Mesenchymal stem cell (in vitro differentiated cells and primary cell): ENCODE measurements at regions not wholly inside any gene's neighbourhood (a gene's known extent, or its start where the extent isn't known, plus 50 kb on each side); places are given as distances from the start of the nearest gene placed in this dataset.

ENCODE experiments used
- DNase-seq: peaks from one replicate; pipeline ENCODE4 v3.0.0-alpha.2; 2013
- H2AFZ ChIP-seq: one replicate; pipeline ENCODE4 v1.6.1; 2013; ENCODE audit warnings: low read depth, mild to moderate bottlenecking, control low read depth, inconsistent platforms, low read length, moderate library complexity
- H2AK5ac ChIP-seq: 2 replicates; pipeline ENCODE4 v1.6.1; 2013; ENCODE audit warnings: low read length, moderate library complexity, mild to moderate bottlenecking, inconsistent platforms; ENCODE audit not compliant: severe bottlenecking
- H2BK120ac ChIP-seq: one replicate; pipeline ENCODE4 v1.6.1; 2013; ENCODE audit warnings: low read depth, mild to moderate bottlenecking, inconsistent platforms, low read length, moderate library complexity
- H2BK12ac ChIP-seq, 2 experiments: one replicate each; pipeline ENCODE4 v1.6.1; 2013; ENCODE audit warnings: inconsistent platforms in 2 of 2, low read length in 2 of 2, mild to moderate bottlenecking in 2 of 2, moderate library complexity in 2 of 2, control low read depth in 1 of 2
- H2BK15ac ChIP-seq: one replicate; pipeline ENCODE4 v1.6.1; 2013; ENCODE audit warnings: mild to moderate bottlenecking, low read depth, inconsistent platforms; ENCODE audit not compliant: poor library complexity, severe bottlenecking
- H2BK5ac ChIP-seq: 2 replicates; pipeline ENCODE4 v1.6.1; 2013; ENCODE audit warnings: low read depth, mild to moderate bottlenecking, low read length, control low read depth, inconsistent platforms; ENCODE audit not compliant: poor library complexity, severe bottlenecking
- H3K14ac ChIP-seq, 2 experiments: one replicate each; pipeline ENCODE4 v1.6.1; 2013; ENCODE audit warnings: inconsistent platforms in 2 of 2, low read length in 2 of 2, control low read depth in 1 of 2, mild to moderate bottlenecking in 1 of 2, moderate library complexity in 1 of 2
- H3K18ac ChIP-seq, 2 experiments: one replicate each; pipeline ENCODE4 v1.6.1; 2013; ENCODE audit warnings: inconsistent platforms in 2 of 2, low read length in 2 of 2, control low read depth in 1 of 2, low read depth in 1 of 2, mild to moderate bottlenecking in 1 of 2
- H3K23ac ChIP-seq, 2 experiments: one replicate each; pipeline ENCODE4 v1.6.1; 2013; ENCODE audit warnings: inconsistent platforms in 2 of 2, low read length in 2 of 2, mild to moderate bottlenecking in 2 of 2, moderate library complexity in 2 of 2, control low read depth in 1 of 2
- H3K27ac ChIP-seq: 2 replicates; pipeline ENCODE4 v1.5.1; 2013; ENCODE audit warnings: mild to moderate bottlenecking, moderate library complexity, low read length, control low read depth, inconsistent platforms; ENCODE audit not compliant: poor library complexity, severe bottlenecking
- H3K27me3 ChIP-seq, 2 experiments: 2 replicates each; pipeline versions ENCODE4 v1.6.1 to v1.7.0; 2013; ENCODE audit warnings: low read length in 2 of 2, mild to moderate bottlenecking in 2 of 2, moderate library complexity in 2 of 2, control low read depth in 1 of 2, inconsistent platforms in 1 of 2; ENCODE audit not compliant: control insufficient read depth in 1 of 2, insufficient read depth in 1 of 2
- H3K36me3 ChIP-seq, 2 experiments: 2 replicates each; pipeline versions ENCODE4 v1.6.1 to v1.7.0; 2013; ENCODE audit warnings: low read length in 2 of 2, control low read depth in 1 of 2, inconsistent platforms in 1 of 2, low read depth in 1 of 2, mild to moderate bottlenecking in 1 of 2; ENCODE audit not compliant: insufficient read depth in 2 of 2, control insufficient read depth in 1 of 2
- H3K4ac ChIP-seq, 2 experiments: one replicate each; pipeline ENCODE4 v1.6.1; 2013; ENCODE audit warnings: inconsistent platforms in 2 of 2, low read length in 2 of 2, mild to moderate bottlenecking in 2 of 2, moderate library complexity in 2 of 2, control low read depth in 1 of 2, low read depth in 1 of 2
- H3K4me1 ChIP-seq: 2 replicates; pipeline ENCODE4 v1.6.1; 2013; ENCODE audit warnings: low read depth, low read length, control low read depth; ENCODE audit not compliant: control insufficient read depth, insufficient read depth
- H3K4me2 ChIP-seq: 2 replicates; pipeline ENCODE4 v1.6.1; 2013; ENCODE audit warnings: low read length, mild to moderate bottlenecking, inconsistent platforms; ENCODE audit not compliant: poor library complexity, severe bottlenecking
- H3K4me3 ChIP-seq, 2 experiments: 2 replicates each; pipeline versions ENCODE4 v1.5.1 to v1.7.0; 2013; ENCODE audit warnings: low read length in 2 of 2, mild to moderate bottlenecking in 2 of 2, control low read depth in 1 of 2, low read depth in 1 of 2; ENCODE audit not compliant: insufficient read depth in 1 of 2
- H3K79me1 ChIP-seq: replicated peaks from 2 replicates; pipeline ENCODE4 v1.6.1; 2013; ENCODE audit warnings: mild to moderate bottlenecking, control low read depth, low read length, inconsistent platforms; ENCODE audit not compliant: poor library complexity, severe bottlenecking
- H3K9ac ChIP-seq: 2 replicates; pipeline ENCODE4 v1.7.0; 2013; ENCODE audit warnings: mild to moderate bottlenecking, low read length, moderate library complexity
- H3K9me3 ChIP-seq: 2 replicates; pipeline ENCODE4 v1.7.0; 2013; ENCODE audit warnings: mild to moderate bottlenecking, low read length; ENCODE audit not compliant: control insufficient read depth
- H4K8ac ChIP-seq: one replicate; pipeline ENCODE4 v1.6.1; 2013; ENCODE audit warnings: inconsistent platforms, mild to moderate bottlenecking, low read length, moderate library complexity
- H4K91ac ChIP-seq: one replicate; pipeline ENCODE4 v1.6.1; 2013; ENCODE audit warnings: mild to moderate bottlenecking, low read length, inconsistent platforms
- WGBS: methylation state at CpG from one replicate; pipeline ENCODE4 v1.1.7; 2013; ENCODE audit warnings: mixed read lengths; 5-methylcytosine and 5-hydroxymethylcytosine counted together

- Histone ChIP-seq H3K27ac (no peak overlapping the region), H3K27me3 (peaks cover 0 to 5% of the 10 kb centered on the region in 2 experiments)
- 82% methylated on average over 1 of the region's 3 CpGs for WGBS
These were observed 409.7 kb upstream of the FANCL start for GRCh38 chr2:58650781-58651180.

DNA sequence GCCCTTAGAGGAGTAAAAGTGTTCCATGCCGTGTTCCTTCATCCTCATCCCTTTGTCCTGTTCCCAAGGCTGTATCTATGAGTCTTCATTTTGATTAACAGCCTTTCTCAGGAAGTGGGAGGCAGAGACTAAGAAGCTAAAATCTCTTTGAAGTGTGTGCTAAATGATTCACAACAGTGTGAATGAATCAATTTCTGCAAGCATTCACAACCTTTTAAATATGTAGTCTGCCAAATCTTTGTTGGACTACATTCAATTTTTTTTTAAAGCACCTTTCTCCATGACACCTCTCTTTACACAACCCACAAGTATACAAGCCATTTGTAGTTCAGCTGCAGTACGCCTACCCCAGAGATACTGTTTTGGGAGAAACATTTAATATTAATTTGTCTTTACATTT is 408.6 kb upstream of the FANCL start:
- no peak overlapping the region for H3K23ac ChIP-seq
- no peak overlapping the region for H3K4me3 ChIP-seq
- H2BK12ac ChIP-seq = no peak overlapping the region
- H3K36me3 ChIP-seq = no peaks in the 10 kb centered on the region
- H3K9ac ChIP-seq = no peak overlapping the region
- H2AFZ ChIP-seq = no peak overlapping the region
- no peak overlapping the region for H3K14ac ChIP-seq
- no peak for DNase-seq
- H2BK15ac ChIP-seq = no peak overlapping the region
- WGBS = 43% methylated on average over 1 of the region's 2 CpGs
- no peaks in the 10 kb centered on the region for H3K9me3 ChIP-seq
- no peak overlapping the region for H3K4ac ChIP-seq
- H3K79me1 ChIP-seq = no peaks in the 10 kb centered on the region
- peaks cover 0 to 5% of the 10 kb centered on the region in 2 experiments for H3K27me3 ChIP-seq
- H2BK5ac ChIP-seq = no peak overlapping the region
- no peak overlapping the region for H2AK5ac ChIP-seq
- no peak overlapping the region for H3K27ac ChIP-seq
- no peaks in the 10 kb centered on the region for H3K4me1 ChIP-seq
- H3K4me2 ChIP-seq = no peak overlapping the region
- no peak overlapping the region for H4K8ac ChIP-seq
- no peak overlapping the region for H2BK120ac ChIP-seq
- no peak overlapping the region for H4K91ac ChIP-seq
- no peak overlapping the region for H3K18ac ChIP-seq

More at GRCh38 chr2:58650781-58651180, 409.7 kb upstream of the FANCL start:
- Histone ChIP-seq H3K23ac (no peak overlapping the region), H3K4ac (no peak overlapping the region), H3K18ac (no peak overlapping the region), H2AK5ac (no peak overlapping the region), H4K8ac (no peak overlapping the region), H4K91ac (no peak overlapping the region), H3K4me3 (no peak overlapping the region), H3K36me3 (no peaks in the 10 kb centered on the region), H3K9me3 (no peaks in the 10 kb centered on the region), H2BK15ac (no peak overlapping the region), H3K4me1 (no peaks in the 10 kb centered on the region), H2BK12ac (no peak overlapping the region), H2BK120ac (no peak overlapping the region), H2AFZ (no peak overlapping the region), H2BK5ac (no peak overlapping the region), H3K9ac (no peak overlapping the region), H3K4me2 (no peak overlapping the region), H3K79me1 (no peaks in the 10 kb centered on the region), H3K14ac (no peak overlapping the region)
- no peak for DNase-seq

DNA sequence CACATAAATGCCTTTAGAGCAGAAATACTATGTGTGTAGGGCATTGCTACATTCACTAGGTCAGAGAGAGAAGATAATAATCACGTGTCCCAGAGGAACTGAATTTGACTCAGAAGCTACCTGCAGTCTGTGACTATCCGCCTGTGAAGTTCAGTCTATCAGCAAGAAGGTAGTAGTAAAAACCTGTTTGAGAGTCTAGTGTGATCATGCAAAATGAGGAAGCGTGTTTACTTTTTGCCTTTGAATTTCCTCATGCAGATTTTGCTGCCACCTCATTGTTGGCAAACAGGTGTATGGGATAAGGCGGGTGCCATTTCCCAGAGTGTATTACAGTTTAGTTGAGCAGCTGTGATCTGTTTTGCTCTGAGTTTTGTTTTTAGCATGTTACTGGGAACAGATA is 403.9 kb upstream of the FANCL start:
- no peak overlapping the region for H2BK15ac ChIP-seq
- H3K79me1 ChIP-seq = no peaks in the 10 kb centered on the region
- 95% methylated on average over 4 of the region's 4 CpGs for WGBS

GRCh38 chr2:58644451-58644850 is 403.3 kb upstream of the FANCL start:
- no peak overlapping the region for H2BK12ac ChIP-seq
- H4K91ac ChIP-seq = no peak overlapping the region
- no peak for DNase-seq
- H3K36me3 ChIP-seq = no peaks in the 10 kb centered on the region
- no peak overlapping the region for H3K14ac ChIP-seq
- no peak overlapping the region for H3K9ac ChIP-seq
- WGBS = 95% methylated on average over 5 of the region's 5 CpGs
- H3K27ac ChIP-seq = no peak overlapping the region
- H2BK120ac ChIP-seq = no peak overlapping the region
- H3K23ac ChIP-seq = no peak overlapping the region
- H2AK5ac ChIP-seq = no peak overlapping the region
- H3K27me3 ChIP-seq = no peaks in the 10 kb centered on the region
- H3K4me2 ChIP-seq = no peak overlapping the region
- H2AFZ ChIP-seq = no peak overlapping the region
- H3K4me1 ChIP-seq = no peaks in the 10 kb centered on the region
- no peak overlapping the region for H2BK15ac ChIP-seq
- no peak overlapping the region for H2BK5ac ChIP-seq
- H3K79me1 ChIP-seq = no peaks in the 10 kb centered on the region
- H3K18ac ChIP-seq = no peak overlapping the region
- H3K9me3 ChIP-seq = no peaks in the 10 kb centered on the region
- no peak overlapping the region for H3K4ac ChIP-seq
- H4K8ac ChIP-seq = no peak overlapping the region
- no peak overlapping the region for H3K4me3 ChIP-seq

More for the DNA sequence above, 403.9 kb upstream of the FANCL start:
- no peak overlapping the region for H2BK12ac ChIP-seq
- no peak overlapping the region for H3K27ac ChIP-seq
- DNase-seq = no peak
- H2BK5ac ChIP-seq = no peak overlapping the region
- no peak overlapping the region for H4K8ac ChIP-seq
- H3K9me3 ChIP-seq = no peaks in the 10 kb centered on the region
- H3K4me2 ChIP-seq = no peak overlapping the region
- no peaks in the 10 kb centered on the region for H3K4me1 ChIP-seq
- H3K14ac ChIP-seq = no peak overlapping the region
- H2AK5ac ChIP-seq = no peak overlapping the region
- H2BK120ac ChIP-seq = no peak overlapping the region
- no peaks in the 10 kb centered on the region for H3K27me3 ChIP-seq
- no peak overlapping the region for H3K18ac ChIP-seq
- no peak overlapping the region for H2AFZ ChIP-seq
- H4K91ac ChIP-seq = no peak overlapping the region
- H3K23ac ChIP-seq = no peak overlapping the region
- no peak overlapping the region for H3K4me3 ChIP-seq
- no peak overlapping the region for H3K4ac ChIP-seq
- H3K36me3 ChIP-seq = no peaks in the 10 kb centered on the region
- no peak overlapping the region for H3K9ac ChIP-seq
